ENCODE measurements at regions not wholly inside any gene's neighbourhood (a gene's known extent, or its start where the extent isn't known, plus 50 kb on each side); places are given as distances from the start of the nearest gene placed in this dataset.

DNA sequence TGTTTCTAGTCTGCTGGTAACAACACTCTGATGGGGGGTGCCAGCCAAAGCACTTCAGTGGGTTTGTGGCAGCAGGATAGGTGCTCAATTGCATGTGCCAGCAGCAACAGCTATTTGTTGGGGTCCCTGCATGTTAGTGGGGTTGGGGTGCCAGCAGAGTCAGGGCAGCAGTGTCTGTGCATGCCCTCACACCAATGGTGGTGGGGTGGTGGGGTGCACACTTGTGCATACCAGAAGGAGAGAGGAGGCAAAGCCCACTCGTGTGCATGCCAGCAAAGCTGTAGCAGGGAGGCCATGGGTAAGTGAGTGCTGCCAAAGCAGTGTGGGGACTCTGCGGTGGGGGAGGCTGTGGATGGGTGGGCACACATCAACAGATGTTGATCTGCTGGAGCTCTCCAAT, 232.2 kb downstream of the GABRG2 start:
- Histone ChIP-seq H3K79me2 (replicated peaks; ENCODE audit: insufficient read depth, low read length) (no peaks in the 10 kb centered on the region), H4K20me1 (ENCODE audit: insufficient read depth) (no peaks in the 10 kb centered on the region), H3K4me2 (ENCODE audit: low read length) (no peak overlapping the region), H2AFZ (ENCODE audit: low read depth, low read length) (no peak overlapping the region), H3K9me3 (ENCODE audit: low read length) (no peaks in the 10 kb centered on the region), H3K4me3 (ENCODE audit: low read length) (no peak overlapping the region), H3K27me3 (ENCODE audit: insufficient read depth, low read depth, low read length) (no peaks in the 10 kb centered on the region), H3K9me2 (ENCODE audit: insufficient read depth, low read length) (no peaks in the 10 kb centered on the region), H3K9ac (ENCODE audit: low read length) (no peak overlapping the region), H3K27ac (ENCODE audit: low read length) (no peak overlapping the region), H3F3A (ENCODE audit: insufficient read depth, low read length, poor library complexity, severe bottlenecking) (no peaks in the 10 kb centered on the region), H3K36me3 (ENCODE audit: insufficient read depth, low read length) (no peaks in the 10 kb centered on the region)
- TF ChIP-seq EZH2 (IDR thresholded peaks at IDR 0.05; ENCODE audit: borderline replicate concordance, insufficient read depth, low read length, poor library complexity, severe bottlenecking) (no peak), REST (IDR thresholded peaks at IDR 0.05; ENCODE audit: borderline replicate concordance) (no peak), POLR2AphosphoS5 (IDR thresholded peaks at IDR 0.05) (no peak), SMC3 (conservative IDR thresholded peaks at IDR 0.05; ENCODE audit: poor library complexity) (no peak), EP300 (conservative IDR thresholded peaks at IDR 0.05; ENCODE audit: poor library complexity, severe bottlenecking) (no peak), RAD21 (conservative IDR thresholded peaks at IDR 0.05) (no peak), MXI1 (conservative IDR thresholded peaks at IDR 0.05; ENCODE audit: poor library complexity, severe bottlenecking) (no peak), TAF1 (IDR thresholded peaks at IDR 0.05; ENCODE audit: low read depth) (no peak)
- TF ChIP-seq, protein P1, sequence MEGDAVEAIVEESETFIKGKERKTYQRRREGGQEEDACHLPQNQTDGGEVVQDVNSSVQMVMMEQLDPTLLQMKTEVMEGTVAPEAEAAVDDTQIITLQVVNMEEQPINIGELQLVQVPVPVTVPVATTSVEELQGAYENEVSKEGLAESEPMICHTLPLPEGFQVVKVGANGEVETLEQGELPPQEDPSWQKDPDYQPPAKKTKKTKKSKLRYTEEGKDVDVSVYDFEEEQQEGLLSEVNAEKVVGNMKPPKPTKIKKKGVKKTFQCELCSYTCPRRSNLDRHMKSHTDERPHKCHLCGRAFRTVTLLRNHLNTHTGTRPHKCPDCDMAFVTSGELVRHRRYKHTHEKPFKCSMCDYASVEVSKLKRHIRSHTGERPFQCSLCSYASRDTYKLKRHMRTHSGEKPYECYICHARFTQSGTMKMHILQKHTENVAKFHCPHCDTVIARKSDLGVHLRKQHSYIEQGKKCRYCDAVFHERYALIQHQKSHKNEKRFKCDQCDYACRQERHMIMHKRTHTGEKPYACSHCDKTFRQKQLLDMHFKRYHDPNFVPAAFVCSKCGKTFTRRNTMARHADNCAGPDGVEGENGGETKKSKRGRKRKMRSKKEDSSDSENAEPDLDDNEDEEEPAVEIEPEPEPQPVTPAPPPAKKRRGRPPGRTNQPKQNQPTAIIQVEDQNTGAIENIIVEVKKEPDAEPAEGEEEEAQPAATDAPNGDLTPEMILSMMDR (IDR thresholded peaks at IDR 0.05; ENCODE audit: poor library complexity, severe bottlenecking), result no peak

DNA sequence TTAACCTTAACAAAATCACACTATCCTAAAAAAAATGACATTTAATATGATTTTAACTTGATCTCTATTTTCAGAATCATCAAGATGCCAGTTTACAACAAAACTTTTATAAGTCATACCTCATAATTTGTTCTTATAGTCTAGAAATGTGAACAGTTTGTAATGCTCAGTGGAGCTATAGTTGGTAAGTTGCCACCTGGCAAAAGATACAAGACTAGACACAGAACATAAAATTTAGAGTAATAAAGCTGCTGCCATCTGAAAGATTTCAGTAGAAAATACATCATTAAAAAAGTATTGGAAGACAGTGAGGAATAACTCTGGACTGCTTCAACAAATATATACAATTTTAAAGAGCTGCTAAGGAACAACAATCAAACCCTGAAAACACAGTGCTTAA, 233.8 kb downstream of the GABRG2 start:
- no peak overlapping the region for H3K27ac ChIP-seq (ENCODE audit: low read length)
- no peak overlapping the region for H2AFZ ChIP-seq (ENCODE audit: low read depth, low read length)
- TF ChIP-seq RAD21 (conservative IDR thresholded peaks at IDR 0.05) (no peak), SMC3 (conservative IDR thresholded peaks at IDR 0.05; ENCODE audit: poor library complexity) (no peak), EP300 (conservative IDR thresholded peaks at IDR 0.05; ENCODE audit: poor library complexity, severe bottlenecking) (no peak), EZH2 (IDR thresholded peaks at IDR 0.05; ENCODE audit: borderline replicate concordance, insufficient read depth, low read length, poor library complexity, severe bottlenecking) (no peak), REST (IDR thresholded peaks at IDR 0.05; ENCODE audit: borderline replicate concordance) (no peak), MXI1 (conservative IDR thresholded peaks at IDR 0.05; ENCODE audit: poor library complexity, severe bottlenecking) (no peak), POLR2AphosphoS5 (IDR thresholded peaks at IDR 0.05) (no peak), TAF1 (IDR thresholded peaks at IDR 0.05; ENCODE audit: low read depth) (no peak)
- TF ChIP-seq, protein P1 (IDR thresholded peaks at IDR 0.05; ENCODE audit: poor library complexity, severe bottlenecking), result no peak
- H3K27me3 ChIP-seq (ENCODE audit: insufficient read depth, low read depth, low read length), result no peaks in the 10 kb centered on the region
- no peak overlapping the region for H3K4me3 ChIP-seq (ENCODE audit: low read length)
- H3K9me2 ChIP-seq (ENCODE audit: insufficient read depth, low read length), result no peaks in the 10 kb centered on the region
- H3K4me2 ChIP-seq (ENCODE audit: low read length), result no peak overlapping the region
- no peaks in the 10 kb centered on the region for H3K9me3 ChIP-seq (ENCODE audit: low read length)
- H4K20me1 ChIP-seq (ENCODE audit: insufficient read depth), result no peaks in the 10 kb centered on the region
- H3K36me3 ChIP-seq (ENCODE audit: insufficient read depth, low read length), result no peaks in the 10 kb centered on the region
- H3K9ac ChIP-seq (ENCODE audit: low read length), result no peak overlapping the region
- H3K79me2 ChIP-seq (replicated peaks; ENCODE audit: insufficient read depth, low read length), result no peaks in the 10 kb centered on the region
- no peaks in the 10 kb centered on the region for H3F3A ChIP-seq (ENCODE audit: insufficient read depth, low read length, poor library complexity, severe bottlenecking)

Measured in neural cell (in vitro differentiated cells).